HPDE6-E6E7 (cell line): ENCODE measurements at regions not wholly inside any gene's neighbourhood (a gene's known extent, or its start where the extent isn't known, plus 50 kb on each side); places are given as distances from the start of the nearest gene placed in this dataset.
"Not testable (repeated sequence)": the region's sequence is repeated elsewhere in the genome, so short reads cannot be mapped to it uniquely, and the experiment has no call there.

Experiments used
- DNase-seq: peaks from one replicate; pipeline ENCODE4 v3.0.0; 2011; ENCODE audit warnings: missing footprints; ENCODE audit errors: extremely low spot score

- no peak for DNase-seq
These were observed 473.1 kb downstream of the TMEM121 start for GRCh38 chr14:105999361-106000028.

GRCh38 chr14:106000029-106000511 is 473.7 kb downstream of the TMEM121 start:
- not testable (repeated sequence) for DNase-seq

- DNase-seq: not testable (repeated sequence)
These were observed 474.9 kb downstream of the TMEM121 start for GRCh38 chr14:106001277-106001676.

DNA sequence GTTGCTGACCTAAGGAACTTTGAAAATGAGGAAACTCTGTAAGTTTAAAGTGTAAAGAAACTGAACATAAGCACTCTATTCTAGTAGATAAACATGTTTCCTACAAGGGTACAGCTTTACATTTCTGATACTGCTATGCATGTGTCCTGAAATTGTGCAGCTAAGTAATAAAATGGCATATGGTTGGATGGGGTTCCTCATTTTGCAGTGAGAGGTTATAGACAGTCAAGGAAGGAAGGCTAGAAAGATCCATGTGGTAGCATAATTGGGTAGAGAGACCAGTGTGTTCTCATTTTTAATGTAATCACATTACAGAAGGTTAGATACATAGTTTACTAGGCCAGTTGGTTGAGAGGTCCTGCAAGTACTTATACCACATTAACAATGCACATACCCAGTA is 477.0 kb downstream of the TMEM121 start:
- no peak for DNase-seq

DNA sequence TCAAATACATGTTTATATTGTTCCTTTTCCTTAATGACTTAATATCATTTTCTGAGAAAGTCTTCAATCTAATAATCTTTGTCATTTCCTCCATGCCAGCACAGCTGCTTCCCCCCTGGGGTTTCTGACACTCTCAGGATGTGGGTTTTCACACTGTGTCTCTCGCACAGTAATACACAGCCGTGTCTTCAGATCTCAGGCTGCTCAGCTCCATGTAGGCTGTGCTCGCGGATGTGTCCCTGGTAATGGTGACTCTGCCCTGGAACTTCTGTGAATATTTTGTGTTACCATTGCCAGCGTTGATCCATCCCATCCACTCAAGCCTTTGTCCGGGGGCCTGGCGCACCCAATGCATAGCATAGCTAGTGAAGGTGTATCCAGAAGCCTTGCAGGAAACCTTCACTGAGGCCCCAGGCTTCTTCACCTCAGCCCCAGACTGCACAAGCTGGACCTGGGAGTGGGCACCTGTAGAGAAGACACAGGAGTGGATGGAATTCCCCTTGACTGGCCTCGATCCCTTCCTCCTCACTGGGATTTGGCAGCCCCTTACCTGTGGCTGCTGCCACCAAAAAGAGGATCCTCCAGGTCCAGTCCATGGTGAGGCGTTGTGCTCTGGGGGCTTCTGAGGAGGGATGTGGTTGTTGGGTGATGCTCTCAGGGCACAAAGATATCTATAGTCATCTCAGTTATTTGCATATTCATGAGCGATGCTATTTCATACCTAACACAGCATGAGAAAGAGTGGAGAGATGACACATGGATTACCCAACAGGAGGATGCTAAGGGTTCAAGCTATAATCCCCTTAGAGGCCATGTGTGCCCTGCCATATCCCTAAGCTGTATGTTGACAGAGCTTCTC is 478.8 kb downstream of the TMEM121 start:
- not testable (repeated sequence) for DNase-seq

- DNase-seq: not testable (repeated sequence)
These were observed 479.7 kb downstream of the TMEM121 start for GRCh38 chr14:106006043-106006442.

GRCh38 chr14:106006716-106007115 is 480.3 kb downstream of the TMEM121 start:
- DNase-seq: not testable (repeated sequence)

- DNase-seq: no peak
These were observed 484.4 kb downstream of the TMEM121 start for GRCh38 chr14:106010783-106011182.

GRCh38 chr14:106011631-106012360 is 485.4 kb downstream of the TMEM121 start:
- DNase-seq: not testable (repeated sequence)

GRCh38 chr14:106012361-106012725 is 486.0 kb downstream of the TMEM121 start:
- not testable (repeated sequence) for DNase-seq

DNA sequence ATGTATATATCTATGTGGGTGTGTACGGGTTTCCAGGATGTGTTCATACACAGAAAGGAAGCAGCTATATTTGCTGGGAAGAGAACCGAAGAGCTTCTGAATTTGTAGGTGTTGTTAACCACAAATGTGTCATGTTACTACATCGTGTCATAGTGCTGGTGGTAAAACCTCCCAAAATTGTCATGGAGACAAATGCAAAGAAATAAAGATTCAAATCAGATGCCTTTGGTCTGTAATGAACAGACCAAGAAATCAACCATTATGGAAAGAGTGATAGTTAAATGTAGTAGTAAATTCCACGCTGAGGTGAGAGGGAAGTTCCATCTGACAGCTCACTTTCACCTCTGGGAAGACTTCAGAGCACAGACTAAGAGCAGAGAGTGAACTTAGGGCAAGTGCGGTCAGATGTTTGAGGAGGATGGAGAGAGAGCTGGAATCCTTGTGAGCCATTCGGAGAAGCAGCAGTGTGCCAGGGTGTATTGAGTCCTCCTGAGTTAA is 487.5 kb downstream of the TMEM121 start:
- DNase-seq: no peak

DNA sequence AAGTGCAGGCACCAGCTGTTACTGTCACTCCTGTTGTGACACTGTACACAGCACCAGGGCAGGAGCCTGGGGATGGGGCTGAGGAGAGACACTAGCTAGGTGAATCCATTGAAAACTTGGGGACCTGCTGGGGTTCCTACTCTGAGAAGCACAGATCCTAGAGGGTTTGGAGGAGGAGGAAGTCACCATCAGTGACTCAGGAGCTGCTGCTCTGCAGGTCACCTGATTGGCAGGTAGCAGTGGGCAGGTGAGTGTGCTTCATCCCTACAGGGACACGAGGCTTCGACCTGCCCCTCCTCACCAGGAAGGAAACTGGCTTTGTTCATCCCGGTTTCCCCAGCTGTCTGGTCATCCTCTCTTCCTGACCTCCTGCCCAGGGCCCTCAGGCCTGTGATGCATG is 491.6 kb downstream of the TMEM121 start:
- not testable (repeated sequence) for DNase-seq

GRCh38 chr14:106021832-106022231 is 495.4 kb downstream of the TMEM121 start:
- DNase-seq: no peak

DNA sequence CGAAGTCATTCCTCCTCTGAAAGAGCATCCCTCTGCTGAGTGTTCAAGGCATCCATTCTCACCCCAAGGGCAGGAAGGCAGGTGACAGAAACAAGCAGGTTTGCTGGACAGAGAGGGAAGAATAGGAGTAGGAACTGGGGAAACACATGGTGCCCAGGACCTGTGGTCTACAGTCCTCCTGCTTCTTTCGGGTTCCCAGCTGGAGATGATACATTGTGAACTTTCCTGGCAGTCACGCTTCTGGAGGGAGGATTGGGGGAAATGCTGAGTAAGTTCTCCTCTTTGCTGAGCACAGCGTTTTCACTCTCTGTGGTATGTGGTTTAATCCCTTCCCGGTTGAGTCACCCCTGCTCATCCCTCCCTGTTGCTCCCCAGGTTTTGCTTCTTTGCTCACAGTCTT is 496.3 kb downstream of the TMEM121 start:
- not testable (repeated sequence) for DNase-seq

GRCh38 chr14:106023411-106023810 is 497.0 kb downstream of the TMEM121 start:
- no peak for DNase-seq

GRCh38 chr14:106024983-106025604 is 498.7 kb downstream of the TMEM121 start:
- no peak for DNase-seq

DNA sequence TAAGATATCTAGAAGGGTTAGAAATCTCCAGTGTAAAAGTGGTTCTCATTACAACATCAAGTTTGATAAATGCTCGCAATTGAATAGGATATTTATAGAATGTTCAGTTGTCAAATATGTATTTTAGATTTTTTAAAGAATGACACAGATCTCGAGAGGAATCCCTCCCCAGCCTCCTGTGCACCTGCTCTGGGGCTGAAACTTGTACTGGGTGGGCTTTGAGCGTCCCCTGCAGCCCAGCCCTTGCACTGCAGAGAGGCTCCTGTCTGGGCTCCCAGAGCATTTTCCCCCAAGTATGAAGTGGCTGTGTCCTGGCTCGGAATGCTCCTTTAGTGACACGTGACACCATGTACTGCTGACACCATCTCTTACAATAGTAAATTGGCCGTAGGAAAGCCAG is 499.6 kb downstream of the TMEM121 start:
- no peak for DNase-seq

- DNase-seq: not testable (repeated sequence)
These were observed 501.4 kb downstream of the TMEM121 start for GRCh38 chr14:106027759-106028158.

- no peak for DNase-seq
These were observed 503.6 kb downstream of the TMEM121 start for GRCh38 chr14:106029959-106030358.

DNA sequence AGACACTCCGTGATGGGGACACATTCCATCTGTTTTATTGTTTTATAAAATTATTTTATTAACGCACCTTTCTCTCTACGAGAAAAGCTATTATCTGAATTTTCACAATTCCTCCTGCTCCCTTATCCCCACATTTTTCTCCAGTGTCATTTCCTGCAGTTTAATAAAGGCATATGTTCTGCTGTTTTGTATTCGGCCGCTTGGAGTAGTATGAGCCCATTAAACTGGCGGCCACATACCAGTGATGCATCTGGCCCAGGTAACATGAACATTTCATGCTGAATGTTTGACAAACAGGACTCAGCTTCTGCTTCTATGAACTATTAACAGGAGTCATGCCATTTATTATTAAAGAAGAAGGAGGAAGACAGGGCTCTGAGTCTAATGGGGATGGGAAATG is 511.0 kb downstream of the TMEM121 start:
- DNase-seq: no peak

- DNase-seq: no peak
These were observed 511.9 kb downstream of the TMEM121 start for GRCh38 chr14:106038263-106038662.

GRCh38 chr14:106039400-106039799 is 513.0 kb downstream of the TMEM121 start:
- DNase-seq: no peak
